GM12878 (cell line): ENCODE measurements at regions not wholly inside any gene's neighbourhood (a gene's known extent, or its start where the extent isn't known, plus 50 kb on each side); places are given as distances from the start of the nearest gene placed in this dataset.

Experiments
- ATAC-seq: fragments of 200-7000 bp; cut with Tn5 transposase; 3 replicates; pipeline ENCODE4 v1.9.1; 2020; ENCODE audit warnings: mild to moderate bottlenecking, moderate library complexity
- BruUV-seq: library from RNA; stranded (reverse); fragments of 400-500 nt; replicated peaks from 2 replicates; lab custom pipeline; 2021; lab: Mats Ljungman, UMichigan
- CTCF ChIA-PET: fragments of 300-600 bp; sonication (Branson Sonifier 250); formaldehyde crosslinking; extraction: SDS; loops from one replicate; lab custom pipeline; 2021; ENCODE audit warnings: inconsistent platforms; lab: Yijun Ruan, JAX
- POLR2A ChIA-PET: fragments of 350-600 bp; formaldehyde crosslinking; extraction: SDS; loops from one replicate; lab custom pipeline; 2021; ENCODE audit warnings: inconsistent platforms; lab: Charles Lee
- RAD21 ChIA-PET: fragments of 300-600 bp; sonication (Branson Sonifier 250); formaldehyde crosslinking; loops from one replicate; lab custom pipeline; 2023; ENCODE audit warnings: antibody characterized with exemption; ENCODE audit not compliant: unreplicated experiment; lab: Charles Lee
- SMC1A ChIA-PET: fragments of 300-600 bp; sonication (Branson Sonifier 250); formaldehyde crosslinking; loops from one replicate; lab custom pipeline; 2023; ENCODE audit not compliant: unreplicated experiment, uncharacterized antibody; lab: Charles Lee
- DNase-seq: peaks from one replicate; pipeline ENCODE4 v3.0.0-alpha.2; 2011; ENCODE audit warnings: low read depth, low spot score
- FAIRE-seq: peaks from 3 replicates; lab custom pipeline; 2011; peaks lifted over from hg19 to GRCh38; lab: Jason Lieb, UNC
- H2AFZ ChIP-seq: 2 replicates; pipeline ENCODE4 v1.6.0; 2011; ENCODE audit warnings: low read depth, low read length, control low read depth; ENCODE audit not compliant: control insufficient read depth
- H3K27ac ChIP-seq: 2 replicates; pipeline ENCODE4 v1.5.1; 2011; ENCODE audit warnings: control low read depth; ENCODE audit not compliant: control insufficient read depth, insufficient read depth
- H3K27me3 ChIP-seq, 2 experiments: replicated peaks in 1 of 2; 2 replicates each; pipeline versions ENCODE4 v1.6.0 to v1.6.1; 2011; ENCODE audit warnings: low read length in 1 of 2; ENCODE audit not compliant: control insufficient read depth in 2 of 2, insufficient read depth in 2 of 2
- H3K36me3 ChIP-seq, 2 experiments: 2 replicates each; pipeline ENCODE4 v1.5.1; 2011; ENCODE audit warnings: low read length in 1 of 2; ENCODE audit not compliant: control insufficient read depth in 2 of 2, insufficient read depth in 2 of 2
- H3K4me1 ChIP-seq: 2 replicates; pipeline ENCODE4 v1.6.1; 2011; ENCODE audit warnings: mild to moderate bottlenecking, low read length, moderate library complexity, mixed read lengths; ENCODE audit not compliant: control insufficient read depth, insufficient read depth
- H3K4me2 ChIP-seq: 2 replicates; pipeline ENCODE4 v1.6.0; 2011; ENCODE audit warnings: control low read depth; ENCODE audit not compliant: control insufficient read depth, insufficient read depth
- H3K4me3 ChIP-seq: fragments of 200-600 bp; sonication (generic); 2 replicates; pipeline ENCODE4 v1.5.1; 2016
- H3K79me2 ChIP-seq: 2 replicates; pipeline ENCODE4 v1.6.0; 2011; ENCODE audit warnings: low read length; ENCODE audit not compliant: control insufficient read depth, insufficient read depth
- H3K9ac ChIP-seq: 2 replicates; pipeline ENCODE4 v1.8.0; 2011; ENCODE audit warnings: low read length, control low read depth, mixed read lengths; ENCODE audit not compliant: control insufficient read depth, insufficient read depth
- H3K9me3 ChIP-seq: replicated peaks from 3 replicates; pipeline ENCODE4 v1.5.1; 2011; ENCODE audit warnings: mild to moderate bottlenecking, low read length; ENCODE audit not compliant: control insufficient read depth, insufficient read depth
- H4K20me1 ChIP-seq: 2 replicates; pipeline ENCODE4 v1.6.0; 2011; ENCODE audit not compliant: control insufficient read depth, insufficient read depth
- ASH2L ChIP-seq: fragments of 300-600, 200-600 bp; sonication (generic); IDR thresholded peaks from 2 replicates; pipeline ENCODE4 v1.6.1; 2017; ENCODE audit warnings: low read depth, mild to moderate bottlenecking, borderline replicate concordance
- CBX3 ChIP-seq: fragments of 200-600 bp; sonication (generic); IDR thresholded peaks from 2 replicates; pipeline ENCODE4 v1.6.1; 2016; ENCODE audit warnings: low read depth, borderline replicate concordance
- CEBPB ChIP-seq, 2 experiments: fragments of 150-350 bp in 1 of 2; IDR thresholded peaks; 2 replicates each; pipeline ENCODE4 v1.6.1; 2012 to 2014; ENCODE audit warnings: low read depth in 2 of 2, low read length in 2 of 2, borderline replicate concordance in 1 of 2, inconsistent platforms in 1 of 2
- CTCF ChIP-seq, 3 experiments: IDR thresholded peaks in 2 of 3; conservative IDR thresholded peaks in 1 of 3; 2 replicates each; pipeline ENCODE4 v1.5.1; 2011; ENCODE audit warnings: low read depth in 3 of 3, low read length in 3 of 3, mild to moderate bottlenecking in 3 of 3, control low read depth in 2 of 3, moderate library complexity in 2 of 3, inconsistent platforms in 1 of 3, mixed read lengths in 1 of 3; ENCODE audit not compliant: control insufficient read depth in 2 of 3, insufficient read depth in 1 of 3; ENCODE audit errors: extremely low read depth in 1 of 3
- ELK1 ChIP-seq: IDR thresholded peaks from 2 replicates; pipeline ENCODE4 v1.6.1; 2012; ENCODE audit warnings: low read depth, low read length, improper control_type of control experiment
- FOS ChIP-seq: IDR thresholded peaks from 3 replicates; pipeline ENCODE4 v1.6.1; 2011; ENCODE audit warnings: borderline replicate concordance; ENCODE audit not compliant: insufficient read length; ENCODE audit errors: extremely low read depth
- IKZF1 ChIP-seq: fragments of 450-650 bp; conservative IDR thresholded peaks from 2 replicates; pipeline ENCODE4 v1.6.1; 2017; ENCODE audit warnings: antibody characterized with exemption, mild to moderate bottlenecking
- MEF2B ChIP-seq: fragments of 450-650 bp; IDR thresholded peaks from 2 replicates; pipeline ENCODE4 v1.6.1; 2018; ENCODE audit warnings: mild to moderate bottlenecking, moderate library complexity; ENCODE audit not compliant: partially characterized antibody, poor library complexity, severe bottlenecking
- MTA3 ChIP-seq: IDR thresholded peaks from 2 replicates; pipeline ENCODE4 v1.6.1; 2012; ENCODE audit warnings: low read length, inconsistent platforms, borderline replicate concordance
- RELA ChIP-seq: fragments of 450-650 bp; IDR thresholded peaks from 2 replicates; pipeline ENCODE4 v1.8.0; 2014; ENCODE audit warnings: borderline replicate concordance; ENCODE audit not compliant: partially characterized antibody
- YY1 ChIP-seq: IDR thresholded peaks from 2 replicates; pipeline ENCODE4 v1.6.1; 2011; ENCODE audit warnings: low read depth, mild to moderate bottlenecking, low read length
- ZNF217 ChIP-seq: fragments of 450-650 bp; IDR thresholded peaks from 2 replicates; pipeline ENCODE4 v1.6.1; 2017; ENCODE audit warnings: antibody characterized with exemption, mild to moderate bottlenecking
- ZNF274 ChIP-seq: IDR thresholded peaks from one replicate; pipeline ENCODE4 v1.8.0; 2011; ENCODE audit not compliant: insufficient read length, insufficient read depth
- WGBS: methylation state at CpG from one replicate; pipeline ENCODE4 v1.1.6; 2016; ENCODE audit warnings: low lambda C conversion rate; ENCODE audit not compliant: insufficient replicate concordance, insufficient coverage; ENCODE audit errors: missing lambda C conversion rate; 5-methylcytosine and 5-hydroxymethylcytosine counted together
- in situ Hi-C: fragments of 300-500 bp; cut with MboI; formaldehyde crosslinking; loops from 9 replicates; pipeline ENCODE4 v1.14.3; 2018; ENCODE audit warnings: mixed read lengths
- intact Hi-C: fragments of 100-400 bp; cut with micrococcal nuclease; formaldehyde crosslinking; loops from one replicate; pipeline ENCODE4 v1.14.2; 2022; ENCODE audit not compliant: unreplicated experiment

- Histone ChIP-seq H3K4me3 (no peak overlapping the region), H3K9ac (no peak overlapping the region), H3K4me2 (no peak overlapping the region), H3K27me3 (no peaks in the 10 kb centered on the region), H3K79me2 (no peaks in the 10 kb centered on the region), H3K4me1 (no peaks in the 10 kb centered on the region), H3K9me3 (no peaks in the 10 kb centered on the region), H2AFZ (no peak overlapping the region), H4K20me1 (no peaks in the 10 kb centered on the region), H3K27ac (no peak overlapping the region), H3K36me3 (no peaks in the 10 kb centered on the region)
- FAIRE-seq (no peak), DNase-seq (no peak), ATAC-seq (no peak)
- TF ChIP-seq RELA: no peak
- TF ChIP-seq ZNF274: no peak
- no peak for TF ChIP-seq MEF2B
- TF ChIP-seq ZNF217: no peak
- no peak for TF ChIP-seq FOS
- in situ Hi-C loops (no loop called here), intact Hi-C loops (no loop called here)
- ChIA-PET POLR2A (no interaction called here), RAD21 (no interaction called here), CTCF (no interaction called here), SMC1A (no interaction called here)
- no TSS peak for BruUV-seq
- WGBS: 26% methylated on average over 3 of the region's 3 CpGs
These were observed 1621.5 kb upstream of the FLRT2 start for GRCh38 chr14:83908419-83908818.

- Histone ChIP-seq H3K4me2 (no peak overlapping the region), H3K9ac (no peak overlapping the region), H3K79me2 (no peaks in the 10 kb centered on the region), H3K4me3 (no peak overlapping the region), H3K36me3 (no peaks in the 10 kb centered on the region), H4K20me1 (no peaks in the 10 kb centered on the region), H3K9me3 (no peaks in the 10 kb centered on the region), H3K4me1 (no peaks in the 10 kb centered on the region), H2AFZ (no peak overlapping the region), H3K27me3 (no peaks in the 10 kb centered on the region), H3K27ac (no peak overlapping the region)
- no peak for TF ChIP-seq ASH2L
- no peak for TF ChIP-seq IKZF1
- no peak for TF ChIP-seq CTCF (IDR thresholded peaks at IDR 0.05 in 2 of 3, conservative IDR thresholded peaks at IDR 0.05 in 1 of 3; ENCODE audit: control insufficient read depth in 2 of 3, extremely low read depth in 1 of 3, insufficient read depth in 1 of 3, low read depth in 3 of 3, low read length in 3 of 3)
- TF ChIP-seq CEBPB (IDR thresholded peaks at IDR 0.05; ENCODE audit: borderline replicate concordance in 1 of 2, low read depth in 2 of 2, low read length in 2 of 2): no peak
- no peak for TF ChIP-seq ELK1
- TF ChIP-seq MTA3: no peak
- no peak for TF ChIP-seq CBX3
- no peak for TF ChIP-seq YY1
- RAD21 ChIA-PET: no interaction called here
- POLR2A ChIA-PET: no interaction called here
- no peak for DNase-seq
- in situ Hi-C loops (no loop called here), intact Hi-C loops (no loop called here)
- CTCF ChIA-PET: no interaction called here
- BruUV-seq: no TSS peak
- SMC1A ChIA-PET: no interaction called here
- no peak for FAIRE-seq
- no peak for ATAC-seq
- 35% methylated on average over 1 of the region's 1 CpG for WGBS
These were observed 1620.4 kb upstream of the FLRT2 start for GRCh38 chr14:83909507-83909906.
